Fibroblast of mammary gland (primary cell): ENCODE measurements at regions not wholly inside any gene's neighbourhood (a gene's known extent, or its start where the extent isn't known, plus 50 kb on each side); places are given as distances from the start of the nearest gene placed in this dataset.

Experiments used
- DNase-seq: peaks from one replicate; pipeline ENCODE4 v3.0.0-alpha.2; 2010; ENCODE audit warnings: low read depth
- H3K4me3 ChIP-seq: 2 replicates; pipeline ENCODE4 v1.5.1; 2011; ENCODE audit warnings: low read depth, mild to moderate bottlenecking, low read length, moderate library complexity; ENCODE audit not compliant: control insufficient read depth
- TF ChIP-seq, protein P1 (sequence below): conservative IDR thresholded peaks from 2 replicates; pipeline ENCODE4 v1.5.1; 2011; ENCODE audit warnings: low read depth, low read length, inconsistent platforms; ENCODE audit not compliant: control insufficient read depth, insufficient read depth

DNA sequence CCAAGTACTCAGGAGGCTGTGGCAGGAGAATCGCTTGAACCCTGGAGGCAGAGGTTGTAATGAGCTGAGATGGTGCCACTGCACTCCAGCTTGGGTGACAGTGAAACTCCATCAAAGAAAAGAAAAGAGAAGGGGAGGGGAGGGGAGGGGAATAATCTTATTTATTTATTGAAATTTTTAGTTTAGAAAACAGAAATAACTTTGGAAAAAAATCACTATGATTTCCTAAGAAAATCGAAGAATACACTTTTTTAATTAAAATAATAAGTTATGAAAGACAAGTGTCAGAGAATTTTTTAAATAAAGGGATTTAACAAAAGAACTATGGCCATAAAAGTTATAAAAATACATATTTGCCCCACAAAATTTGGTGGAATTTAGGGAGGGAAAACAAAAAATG lies 836.9 kb upstream of the HS3ST1 start:
- no peak for DNase-seq
- H3K4me3 ChIP-seq = no peak overlapping the region
- TF ChIP-seq, protein P1, sequence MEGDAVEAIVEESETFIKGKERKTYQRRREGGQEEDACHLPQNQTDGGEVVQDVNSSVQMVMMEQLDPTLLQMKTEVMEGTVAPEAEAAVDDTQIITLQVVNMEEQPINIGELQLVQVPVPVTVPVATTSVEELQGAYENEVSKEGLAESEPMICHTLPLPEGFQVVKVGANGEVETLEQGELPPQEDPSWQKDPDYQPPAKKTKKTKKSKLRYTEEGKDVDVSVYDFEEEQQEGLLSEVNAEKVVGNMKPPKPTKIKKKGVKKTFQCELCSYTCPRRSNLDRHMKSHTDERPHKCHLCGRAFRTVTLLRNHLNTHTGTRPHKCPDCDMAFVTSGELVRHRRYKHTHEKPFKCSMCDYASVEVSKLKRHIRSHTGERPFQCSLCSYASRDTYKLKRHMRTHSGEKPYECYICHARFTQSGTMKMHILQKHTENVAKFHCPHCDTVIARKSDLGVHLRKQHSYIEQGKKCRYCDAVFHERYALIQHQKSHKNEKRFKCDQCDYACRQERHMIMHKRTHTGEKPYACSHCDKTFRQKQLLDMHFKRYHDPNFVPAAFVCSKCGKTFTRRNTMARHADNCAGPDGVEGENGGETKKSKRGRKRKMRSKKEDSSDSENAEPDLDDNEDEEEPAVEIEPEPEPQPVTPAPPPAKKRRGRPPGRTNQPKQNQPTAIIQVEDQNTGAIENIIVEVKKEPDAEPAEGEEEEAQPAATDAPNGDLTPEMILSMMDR = no peak

GRCh38 chr4:12260453-12260852 lies 831.8 kb upstream of the HS3ST1 start:
- no peak for DNase-seq
- H3K4me3 ChIP-seq = no peak overlapping the region
- TF ChIP-seq, protein P1 = no peak

- TF ChIP-seq, protein P1 = no peak
- no peak for DNase-seq
- H3K4me3 ChIP-seq = no peak overlapping the region
Observed at GRCh38 chr4:12244973-12245372, 816.3 kb upstream of the HS3ST1 start.

DNA sequence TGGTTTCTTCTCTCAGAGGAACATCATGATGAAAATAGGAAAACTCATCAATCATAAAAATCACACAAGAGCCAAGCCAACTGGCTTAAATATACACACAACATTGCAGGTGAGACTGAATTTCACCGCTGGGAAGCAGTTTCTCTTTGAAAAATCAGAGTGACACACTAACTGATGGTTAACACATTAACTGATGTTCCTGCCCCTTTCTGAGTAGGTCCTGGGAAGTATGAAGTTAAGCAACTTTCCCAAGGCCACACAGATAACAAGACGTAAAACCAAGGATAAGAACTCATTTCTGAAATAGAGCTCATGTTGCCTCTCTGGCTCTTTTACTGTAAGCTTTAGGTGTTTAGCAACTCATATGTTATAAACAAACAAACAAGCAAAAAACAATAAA lies 813.7 kb upstream of the HS3ST1 start:
- no peak for DNase-seq
- TF ChIP-seq, protein P1 = no peak

DNA sequence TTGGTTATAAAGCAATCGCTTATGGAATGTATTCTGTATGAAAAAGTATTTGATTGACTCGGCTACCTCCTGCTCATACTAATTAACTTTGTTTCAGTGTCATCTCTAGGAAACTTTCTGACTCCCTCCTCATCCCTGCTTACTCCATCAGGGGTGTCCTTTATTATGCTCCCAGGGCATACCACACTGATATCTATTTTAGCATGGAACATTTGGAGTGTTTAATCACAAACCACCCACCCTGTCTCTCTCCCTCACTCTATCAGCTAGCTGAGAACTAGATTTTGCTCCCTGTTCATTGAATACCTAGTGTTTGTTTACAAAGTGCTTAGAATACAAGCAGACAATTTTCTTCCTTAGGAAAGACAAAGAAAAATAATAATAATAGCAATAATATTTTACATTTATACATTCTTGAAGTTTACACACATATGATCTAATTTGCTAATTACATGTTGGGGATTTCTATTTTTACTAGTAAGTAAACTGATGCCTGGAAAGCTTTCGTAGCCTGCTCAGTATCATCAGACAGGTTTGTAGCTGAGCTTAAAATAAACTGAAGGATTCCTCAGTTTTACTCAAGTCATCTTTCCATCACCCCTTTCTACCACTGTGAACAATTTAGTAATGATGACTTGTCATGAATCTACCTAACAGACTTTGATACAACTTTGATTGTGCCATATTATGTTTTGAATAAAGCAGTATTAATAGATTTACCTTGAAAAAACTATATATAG lies 811.4 kb upstream of the HS3ST1 start:
- TF ChIP-seq, protein P1 = no peak
- no peak for DNase-seq
- no peak overlapping the region for H3K4me3 ChIP-seq

More for the DNA sequence above, 813.7 kb upstream of the HS3ST1 start:
- no peak overlapping the region for H3K4me3 ChIP-seq

- no peak overlapping the region for H3K4me3 ChIP-seq
- no peak for DNase-seq
- TF ChIP-seq, protein P1 = no peak
Observed at GRCh38 chr4:12231098-12231497, 802.4 kb upstream of the HS3ST1 start.
